Chondrocyte (in vitro differentiated cells): ENCODE measurements at regions not wholly inside any gene's neighbourhood (a gene's known extent, or its start where the extent isn't known, plus 50 kb on each side); places are given as distances from the start of the nearest gene placed in this dataset.

Source experiments
- DNase-seq: peaks from one replicate; pipeline ENCODE4 v3.0.0; 2021; ENCODE audit warnings: mixed read lengths, low spot score
- H3K27ac Mint-ChIP-seq: one replicate; pipeline ENCODE4 v1.8.0; 2021; ENCODE audit warnings: mild to moderate bottlenecking, moderate library complexity, mixed read lengths; ENCODE audit not compliant: unreplicated experiment
- H3K27me3 Mint-ChIP-seq: 2 replicates; pipeline ENCODE4 v1.8.0; 2021; ENCODE audit warnings: low read depth, mixed read lengths
- H3K36me3 Mint-ChIP-seq: 2 replicates; pipeline ENCODE4 v1.8.0; 2021; ENCODE audit warnings: low read depth, mixed read lengths
- H3K4me1 Mint-ChIP-seq: 2 replicates; pipeline ENCODE4 v1.8.0; 2021; ENCODE audit warnings: low read depth, mild to moderate bottlenecking, mixed read lengths
- H3K4me3 Mint-ChIP-seq: one replicate; pipeline ENCODE4 v1.8.0; 2021; ENCODE audit warnings: mild to moderate bottlenecking, moderate library complexity, mixed read lengths; ENCODE audit not compliant: unreplicated experiment
- H3K9me3 Mint-ChIP-seq: 2 replicates; pipeline ENCODE4 v1.8.0; 2021; ENCODE audit warnings: low read depth, mixed read lengths
- TF ChIP-seq, protein P1 (sequence below): fragments of 200-600 bp; sonication (generic); IDR thresholded peaks from 2 replicates; pipeline ENCODE4 v1.5.0; 2021; ENCODE audit warnings: antibody characterized with exemption, mild to moderate bottlenecking, moderate library complexity

DNA sequence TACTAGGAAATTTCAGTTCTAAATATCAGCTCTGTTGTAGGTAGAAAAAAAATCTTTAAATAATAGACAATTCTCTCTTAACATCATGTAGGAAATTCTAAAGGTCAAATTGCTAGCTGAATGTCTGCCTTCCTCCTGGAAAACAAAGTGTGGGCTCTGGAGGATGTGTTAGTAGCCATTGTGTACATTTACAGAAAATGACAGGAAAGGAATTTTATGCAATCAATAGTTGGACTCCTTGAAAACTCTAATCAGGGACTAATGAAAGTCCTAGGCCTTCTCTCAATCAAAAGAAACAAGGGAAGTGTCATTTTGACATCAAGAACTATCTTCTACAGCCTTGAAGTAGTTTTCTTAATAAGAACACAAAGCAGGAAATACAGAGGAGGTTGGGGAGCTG lies 174.6 kb downstream of the ANKRD50 start:
- H3K4me1 Mint-ChIP-seq: peaks cover 7% of the 10 kb centered on the region
- no peak for DNase-seq
- no peak overlapping the region for H3K4me3 Mint-ChIP-seq
- no peak overlapping the region for H3K27ac Mint-ChIP-seq
- H3K27me3 Mint-ChIP-seq: no peaks in the 10 kb centered on the region
- H3K9me3 Mint-ChIP-seq: no peaks in the 10 kb centered on the region
- TF ChIP-seq, protein P1, sequence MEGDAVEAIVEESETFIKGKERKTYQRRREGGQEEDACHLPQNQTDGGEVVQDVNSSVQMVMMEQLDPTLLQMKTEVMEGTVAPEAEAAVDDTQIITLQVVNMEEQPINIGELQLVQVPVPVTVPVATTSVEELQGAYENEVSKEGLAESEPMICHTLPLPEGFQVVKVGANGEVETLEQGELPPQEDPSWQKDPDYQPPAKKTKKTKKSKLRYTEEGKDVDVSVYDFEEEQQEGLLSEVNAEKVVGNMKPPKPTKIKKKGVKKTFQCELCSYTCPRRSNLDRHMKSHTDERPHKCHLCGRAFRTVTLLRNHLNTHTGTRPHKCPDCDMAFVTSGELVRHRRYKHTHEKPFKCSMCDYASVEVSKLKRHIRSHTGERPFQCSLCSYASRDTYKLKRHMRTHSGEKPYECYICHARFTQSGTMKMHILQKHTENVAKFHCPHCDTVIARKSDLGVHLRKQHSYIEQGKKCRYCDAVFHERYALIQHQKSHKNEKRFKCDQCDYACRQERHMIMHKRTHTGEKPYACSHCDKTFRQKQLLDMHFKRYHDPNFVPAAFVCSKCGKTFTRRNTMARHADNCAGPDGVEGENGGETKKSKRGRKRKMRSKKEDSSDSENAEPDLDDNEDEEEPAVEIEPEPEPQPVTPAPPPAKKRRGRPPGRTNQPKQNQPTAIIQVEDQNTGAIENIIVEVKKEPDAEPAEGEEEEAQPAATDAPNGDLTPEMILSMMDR: no peak
- H3K36me3 Mint-ChIP-seq: peaks cover 4% of the 10 kb centered on the region

DNA sequence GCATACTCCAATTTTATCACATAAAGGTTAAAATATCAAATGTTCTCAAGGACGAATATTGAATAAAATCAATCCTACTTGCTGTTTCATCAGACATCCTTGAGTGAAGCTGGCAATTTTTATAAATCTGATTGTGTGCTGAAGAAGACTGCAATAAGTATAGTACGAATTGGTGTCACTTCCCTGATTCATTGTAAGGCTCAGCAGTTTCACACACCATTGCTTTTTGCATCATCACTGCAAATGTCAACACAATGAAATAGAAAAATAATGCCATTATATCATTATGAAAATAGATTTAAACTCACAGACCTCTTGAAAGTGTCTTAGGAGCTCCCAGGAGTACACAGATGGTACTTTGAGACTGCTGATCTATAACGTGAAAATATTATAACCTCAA lies 172.5 kb downstream of the ANKRD50 start:
- TF ChIP-seq, protein P1: no peak
- peaks cover 8% of the 10 kb centered on the region for H3K4me1 Mint-ChIP-seq
- no peaks in the 10 kb centered on the region for H3K9me3 Mint-ChIP-seq

DNA sequence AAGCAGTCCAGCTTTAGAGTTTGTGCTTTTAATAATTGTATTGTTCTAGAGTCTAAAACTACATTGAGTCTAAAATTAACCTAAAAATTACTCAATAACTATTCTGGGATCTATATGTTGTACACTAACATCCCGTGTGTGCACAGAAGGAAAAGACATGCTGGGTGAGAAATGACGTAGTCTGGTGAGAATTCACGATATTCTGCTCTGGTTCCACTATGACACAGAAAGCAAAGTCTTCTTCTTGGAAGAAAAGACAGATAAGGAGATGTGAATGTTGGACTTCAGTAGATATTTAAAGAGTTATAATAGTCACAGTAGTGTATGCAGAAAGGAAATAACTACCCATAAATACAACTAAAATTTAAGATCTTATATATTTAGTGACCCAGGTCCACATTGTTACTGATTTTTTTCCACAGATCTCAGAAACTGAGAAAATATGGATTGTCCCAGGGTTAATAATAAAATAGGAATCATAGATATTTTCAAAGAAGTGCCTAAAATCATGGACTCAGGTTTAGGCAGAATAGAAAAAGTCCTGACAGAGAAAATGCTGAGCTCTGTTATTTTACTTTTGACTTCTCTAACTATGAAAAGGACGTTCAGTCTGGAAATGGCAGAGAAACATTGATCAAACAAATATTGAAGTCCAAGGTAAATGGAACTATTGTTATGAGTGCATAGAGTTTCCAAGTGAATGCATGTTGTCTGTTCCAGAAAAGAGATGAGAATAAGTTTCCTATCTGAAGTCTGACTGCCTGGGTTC lies 170.7 kb downstream of the ANKRD50 start:
- no peak overlapping the region for H3K4me3 Mint-ChIP-seq
- no peak overlapping the region for H3K27ac Mint-ChIP-seq
- DNase-seq: no peak
- H3K36me3 Mint-ChIP-seq: peaks cover 6% of the 10 kb centered on the region
- no peaks in the 10 kb centered on the region for H3K27me3 Mint-ChIP-seq
- TF ChIP-seq, protein P1: no peak
- peaks cover 8% of the 10 kb centered on the region for H3K4me1 Mint-ChIP-seq
- no peaks in the 10 kb centered on the region for H3K9me3 Mint-ChIP-seq

More for the DNA sequence above, 172.5 kb downstream of the ANKRD50 start:
- H3K4me3 Mint-ChIP-seq: no peak overlapping the region
- no peak for DNase-seq
- H3K27me3 Mint-ChIP-seq: no peaks in the 10 kb centered on the region
- H3K36me3 Mint-ChIP-seq: peaks cover 4% of the 10 kb centered on the region
- no peak overlapping the region for H3K27ac Mint-ChIP-seq

DNA sequence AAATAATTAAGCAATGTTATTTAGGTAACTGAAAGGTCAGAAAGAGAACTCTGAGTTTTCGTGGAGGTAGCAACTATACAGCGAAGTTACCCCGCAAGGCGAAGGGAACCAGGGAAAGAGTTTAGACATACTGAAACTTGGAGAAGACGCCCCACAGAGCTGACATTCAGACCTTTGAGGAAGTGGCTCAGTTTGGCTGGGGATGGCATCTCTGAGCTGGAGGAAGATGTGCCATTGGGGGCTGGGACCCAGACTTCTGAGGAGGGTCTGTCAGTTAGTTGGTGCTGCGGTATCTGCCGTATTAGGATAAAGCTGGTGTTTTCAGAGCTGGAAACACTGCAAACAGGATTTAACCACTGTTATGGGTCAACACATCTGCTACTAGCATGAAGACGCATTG lies 156.6 kb downstream of the ANKRD50 start:
- Mint-ChIP-seq H3K4me3 (no peak overlapping the region), H3K9me3 (peaks cover 4% of the 10 kb centered on the region), H3K27me3 (no peaks in the 10 kb centered on the region), H3K27ac (no peak overlapping the region), H3K4me1 (no peaks in the 10 kb centered on the region), H3K36me3 (peaks cover 6% of the 10 kb centered on the region)
- DNase-seq: no peak
- TF ChIP-seq, protein P1: no peak

DNA sequence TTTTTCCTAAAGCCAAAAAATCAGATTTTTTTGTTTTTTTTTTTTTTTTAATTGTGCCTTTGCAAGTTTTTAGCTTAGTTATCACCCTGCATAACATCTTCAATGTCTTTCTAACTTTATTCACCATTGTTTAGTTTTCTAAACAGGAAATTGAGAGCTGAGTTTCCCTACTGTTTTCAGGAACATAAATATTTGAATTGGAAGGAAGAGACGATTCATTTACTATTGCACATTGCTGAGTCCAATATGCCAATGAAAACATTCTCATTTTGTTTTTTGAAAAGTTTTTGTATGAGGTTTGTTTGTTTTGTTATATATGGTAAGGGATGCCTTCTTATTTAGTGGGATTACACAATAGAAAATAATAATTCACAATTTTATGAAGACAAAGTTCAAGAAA lies 148.4 kb downstream of the ANKRD50 start:
- H3K4me3 Mint-ChIP-seq: no peak overlapping the region
- peaks cover 8% of the 10 kb centered on the region for H3K4me1 Mint-ChIP-seq
- TF ChIP-seq, protein P1: no peak
- no peaks in the 10 kb centered on the region for H3K27me3 Mint-ChIP-seq
- peaks cover 5% of the 10 kb centered on the region for H3K36me3 Mint-ChIP-seq
- peaks cover 4% of the 10 kb centered on the region for H3K9me3 Mint-ChIP-seq
- no peak for DNase-seq
- H3K27ac Mint-ChIP-seq: no peak overlapping the region
